HEK293 (cell line): ENCODE measurements at regions not wholly inside any gene's neighbourhood (a gene's known extent, or its start where the extent isn't known, plus 50 kb on each side); places are given as distances from the start of the nearest gene placed in this dataset.
A peak's percentile ranks its signal among the peaks of the same experiment; 100 is the strongest.

Experiments
- CTCF ChIA-PET: fragments of 350-600 bp; formaldehyde crosslinking; extraction: SDS; loops from one replicate; lab custom pipeline; 2021; ENCODE audit warnings: antibody characterized with exemption; lab: Yijun Ruan, JAX
- POLR2A ChIA-PET: fragments of 300-600 bp; formaldehyde crosslinking; extraction: SDS; loops from one replicate; lab custom pipeline; 2020; ENCODE audit warnings: antibody characterized with exemption, inconsistent platforms; lab: Yijun Ruan, JAX
- H3K27ac ChIP-seq: fragments of 200-500 bp; sonication (Bioruptor generic); 2 replicates; pipeline ENCODE4 v1.5.1; 2014; ENCODE audit warnings: low read depth, low read length, control low read depth, inconsistent platforms; ENCODE audit errors: extremely low read depth
- H3K36me3 ChIP-seq, 2 experiments: fragments of 200-500 bp in 1 of 2; sonication (Bioruptor generic) in 1 of 2; 1 replicate in 1 of 2; 2 replicates in 1 of 2; pipeline ENCODE4 v1.5.1; 2014 to 2017; ENCODE audit warnings: inconsistent platforms in 2 of 2, low read length in 2 of 2; ENCODE audit not compliant: control insufficient read depth in 2 of 2, insufficient read depth in 1 of 2
- H3K4me1 ChIP-seq: fragments of 200-500 bp; sonication (Bioruptor generic); 2 replicates; pipeline ENCODE4 v1.5.1; 2014; ENCODE audit warnings: mild to moderate bottlenecking, low read length, inconsistent platforms; ENCODE audit not compliant: control insufficient read depth, insufficient read depth
- H3K4me3 ChIP-seq: 2 replicates; pipeline ENCODE4 v1.5.1; 2011; ENCODE audit warnings: low read depth, mild to moderate bottlenecking, control low read depth, low read length, moderate library complexity
- H3K9me3 ChIP-seq: fragments of 200-500 bp; sonication (Bioruptor generic); 2 replicates; pipeline ENCODE4 v1.5.1; 2014; ENCODE audit warnings: low read depth, low read length, inconsistent platforms; ENCODE audit not compliant: control insufficient read depth, insufficient read depth
- FEZF1 ChIP-seq: fragments of 450-650 bp; formaldehyde crosslinking; IDR thresholded peaks from 2 replicates; pipeline ENCODE4 v1.5.1; 2016; ENCODE audit warnings: missing biosample characterization, missing genetic modification characterization
- GLI4 ChIP-seq: fragments of 450-650 bp; formaldehyde crosslinking; IDR thresholded peaks from 2 replicates; pipeline ENCODE4 v1.5.1; 2016; ENCODE audit warnings: missing biosample characterization, missing genetic modification characterization
- GLIS1 ChIP-seq: fragments of 450-650 bp; formaldehyde crosslinking; IDR thresholded peaks from 2 replicates; pipeline ENCODE4 v1.5.1; 2016; ENCODE audit warnings: missing biosample characterization, missing genetic modification characterization
- KLF7 ChIP-seq: fragments of 450-650 bp; formaldehyde crosslinking; IDR thresholded peaks from 2 replicates; pipeline ENCODE4 v1.5.1; 2016; ENCODE audit warnings: missing biosample characterization, missing genetic modification characterization, borderline replicate concordance
- MZF1 ChIP-seq: fragments of 450-650 bp; formaldehyde crosslinking; IDR thresholded peaks from 2 replicates; pipeline ENCODE4 v1.5.1; 2017; ENCODE audit warnings: missing biosample characterization, missing genetic modification characterization, borderline replicate concordance
- REPIN1 ChIP-seq: fragments of 450-650 bp; formaldehyde crosslinking; IDR thresholded peaks from 2 replicates; pipeline ENCODE4 v1.5.1; 2017; ENCODE audit warnings: missing biosample characterization, missing genetic modification characterization, low read depth
- SCRT2 ChIP-seq: fragments of 450-650 bp; formaldehyde crosslinking; IDR thresholded peaks from 2 replicates; pipeline ENCODE4 v1.5.1; 2016; ENCODE audit warnings: missing biosample characterization, missing genetic modification characterization
- SP3 ChIP-seq: fragments of 450-650 bp; formaldehyde crosslinking; IDR thresholded peaks from 2 replicates; pipeline ENCODE4 v1.5.1; 2016; ENCODE audit warnings: missing biosample characterization, missing genetic modification characterization
- SP7 ChIP-seq: fragments of 450-650 bp; formaldehyde crosslinking; IDR thresholded peaks from 2 replicates; pipeline ENCODE4 v1.5.1; 2016; ENCODE audit warnings: missing biosample characterization, missing genetic modification characterization
- YY1 ChIP-seq: fragments of 450-650 bp; formaldehyde crosslinking; IDR thresholded peaks from 2 replicates; pipeline ENCODE4 v1.5.1; 2018; ENCODE audit warnings: missing biosample characterization, missing genetic modification characterization
- ZBTB20 ChIP-seq: fragments of 450-650 bp; formaldehyde crosslinking; IDR thresholded peaks from 2 replicates; pipeline ENCODE4 v1.5.1; 2016; ENCODE audit warnings: missing biosample characterization, missing genetic modification characterization
- ZFP3 ChIP-seq: fragments of 450-650 bp; formaldehyde crosslinking; IDR thresholded peaks from 2 replicates; pipeline ENCODE4 v1.5.1; 2016; ENCODE audit warnings: low read depth, missing biosample characterization, missing genetic modification characterization
- ZNF112 ChIP-seq: fragments of 450-650 bp; formaldehyde crosslinking; IDR thresholded peaks from 2 replicates; pipeline ENCODE4 v1.5.0; 2017; ENCODE audit warnings: missing biosample characterization, missing genetic modification characterization
- ZNF138 ChIP-seq: fragments of 450-650 bp; formaldehyde crosslinking; IDR thresholded peaks from 2 replicates; pipeline ENCODE4 v1.5.1; 2016; ENCODE audit warnings: missing biosample characterization, missing genetic modification characterization, borderline replicate concordance
- ZNF2 ChIP-seq: fragments of 450-650 bp; formaldehyde crosslinking; IDR thresholded peaks from 2 replicates; pipeline ENCODE4 v1.5.1; 2016; ENCODE audit warnings: missing biosample characterization, missing genetic modification characterization
- ZNF211 ChIP-seq: fragments of 450-650 bp; formaldehyde crosslinking; IDR thresholded peaks from 2 replicates; pipeline ENCODE4 v1.5.1; 2016; ENCODE audit warnings: low read depth, missing biosample characterization, missing genetic modification characterization
- ZNF426 ChIP-seq: fragments of 450-650 bp; formaldehyde crosslinking; IDR thresholded peaks from 2 replicates; pipeline ENCODE4 v1.5.1; 2017; ENCODE audit warnings: missing biosample characterization, missing genetic modification characterization, mild to moderate bottlenecking, inconsistent platforms, moderate library complexity
- ZNF514 ChIP-seq: fragments of 450-650 bp; formaldehyde crosslinking; IDR thresholded peaks from 2 replicates; pipeline ENCODE4 v1.5.1; 2016; ENCODE audit warnings: missing biosample characterization, missing genetic modification characterization
- ZNF544 ChIP-seq: fragments of 450-650 bp; formaldehyde crosslinking; IDR thresholded peaks from 2 replicates; pipeline ENCODE4 v1.5.0; 2017; ENCODE audit warnings: missing biosample characterization, missing genetic modification characterization
- ZNF571 ChIP-seq: fragments of 450-650 bp; formaldehyde crosslinking; IDR thresholded peaks from 2 replicates; pipeline ENCODE4 v1.5.0; 2017; ENCODE audit warnings: missing biosample characterization, missing genetic modification characterization
- ZNF629 ChIP-seq: fragments of 450-650 bp; formaldehyde crosslinking; IDR thresholded peaks from 2 replicates; pipeline ENCODE4 v1.5.1; 2017; ENCODE audit warnings: missing biosample characterization, missing genetic modification characterization
- ZNF660 ChIP-seq: fragments of 450-650 bp; IDR thresholded peaks from 2 replicates; pipeline ENCODE4 v1.5.1; 2018; ENCODE audit warnings: missing biosample characterization, mild to moderate bottlenecking, missing genetic modification characterization
- ZNF701 ChIP-seq: fragments of 450-650 bp; formaldehyde crosslinking; IDR thresholded peaks from 2 replicates; pipeline ENCODE4 v1.5.1; 2016; ENCODE audit warnings: missing biosample characterization, missing genetic modification characterization
- ZNF707 ChIP-seq: fragments of 450-650 bp; formaldehyde crosslinking; IDR thresholded peaks from 2 replicates; pipeline ENCODE4 v1.5.1; 2016; ENCODE audit warnings: missing biosample characterization, missing genetic modification characterization
- ZNF791 ChIP-seq: fragments of 450-650 bp; formaldehyde crosslinking; IDR thresholded peaks from 2 replicates; pipeline ENCODE4 v1.5.1; 2016; ENCODE audit warnings: missing biosample characterization, missing genetic modification characterization
- ZSCAN30 ChIP-seq: fragments of 450-650 bp; IDR thresholded peaks from 2 replicates; pipeline ENCODE4 v1.5.1; 2018; ENCODE audit warnings: missing biosample characterization, mild to moderate bottlenecking, missing genetic modification characterization, moderate library complexity
- TF ChIP-seq, protein P1 (sequence below): fragments of 450-650 bp; formaldehyde crosslinking; IDR thresholded peaks from 2 replicates; pipeline ENCODE4 v1.5.1; 2017; ENCODE audit warnings: missing biosample characterization, missing genetic modification characterization
- TF ChIP-seq, protein P2 (sequence below): fragments of 450-650 bp; formaldehyde crosslinking; IDR thresholded peaks from 2 replicates; pipeline ENCODE4 v1.5.1; 2017; ENCODE audit warnings: missing biosample characterization, missing genetic modification characterization
- TF ChIP-seq, protein P3 (sequence below): fragments of 450-650 bp; formaldehyde crosslinking; IDR thresholded peaks from 2 replicates; pipeline ENCODE4 v1.5.1; 2016; ENCODE audit warnings: missing biosample characterization, missing genetic modification characterization
- TF ChIP-seq, protein P4 (sequence below): fragments of 450-650 bp; formaldehyde crosslinking; IDR thresholded peaks from 2 replicates; pipeline ENCODE4 v1.5.1; 2016; ENCODE audit warnings: missing biosample characterization, missing genetic modification characterization

DNA sequence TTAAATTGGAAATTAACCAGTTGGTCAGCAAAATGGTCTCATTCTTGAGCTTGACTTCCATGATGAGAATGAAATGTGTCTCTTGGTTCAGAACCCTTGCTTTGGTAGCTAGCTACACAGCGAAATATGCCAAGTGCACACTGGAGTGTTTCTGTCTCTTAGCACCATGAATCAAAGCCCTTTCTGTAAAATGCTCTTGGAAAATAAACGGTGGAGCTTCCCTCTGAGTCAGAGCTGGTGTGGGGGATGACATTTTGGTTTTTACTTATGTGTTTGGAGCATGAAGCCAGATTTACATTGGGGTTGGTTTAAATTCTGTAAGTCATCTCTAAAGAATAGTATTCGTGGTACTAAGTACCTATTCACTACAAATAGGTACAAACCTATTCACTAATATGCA, 85.1 kb upstream of the NANOGP8 start:
- H3K36me3 ChIP-seq = no peaks in the 10 kb centered on the region
- no peak overlapping the region for H3K27ac ChIP-seq
- POLR2A ChIA-PET = no interaction called here
- TF ChIP-seq ZNF707 (tag by site-specific recombination) = no peak
- TF ChIP-seq SP3 = no peak
- TF ChIP-seq GLI4 (tag by site-specific recombination) = no peak
- TF ChIP-seq ZNF211 = no peak
- no peak for TF ChIP-seq REPIN1
- no peak for TF ChIP-seq ZNF138 (tag by site-specific recombination)
- no peak for TF ChIP-seq ZFP3 (tag by site-specific recombination)
- no peak for TF ChIP-seq MZF1 (tag by site-specific recombination)
- TF ChIP-seq, protein P1, sequence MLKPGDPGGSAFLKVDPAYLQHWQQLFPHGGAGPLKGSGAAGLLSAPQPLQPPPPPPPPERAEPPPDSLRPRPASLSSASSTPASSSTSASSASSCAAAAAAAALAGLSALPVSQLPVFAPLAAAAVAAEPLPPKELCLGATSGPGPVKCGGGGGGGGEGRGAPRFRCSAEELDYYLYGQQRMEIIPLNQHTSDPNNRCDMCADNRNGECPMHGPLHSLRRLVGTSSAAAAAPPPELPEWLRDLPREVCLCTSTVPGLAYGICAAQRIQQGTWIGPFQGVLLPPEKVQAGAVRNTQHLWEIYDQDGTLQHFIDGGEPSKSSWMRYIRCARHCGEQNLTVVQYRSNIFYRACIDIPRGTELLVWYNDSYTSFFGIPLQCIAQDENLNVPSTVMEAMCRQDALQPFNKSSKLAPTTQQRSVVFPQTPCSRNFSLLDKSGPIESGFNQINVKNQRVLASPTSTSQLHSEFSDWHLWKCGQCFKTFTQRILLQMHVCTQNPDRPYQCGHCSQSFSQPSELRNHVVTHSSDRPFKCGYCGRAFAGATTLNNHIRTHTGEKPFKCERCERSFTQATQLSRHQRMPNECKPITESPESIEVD (tag by site-specific recombination) = no peak
- TF ChIP-seq ZSCAN30 (tag by site-specific recombination) = no peak
- no peak for TF ChIP-seq SCRT2
- TF ChIP-seq GLIS1 (tag by site-specific recombination) = no peak
- no peak for TF ChIP-seq ZNF701 (tag by site-specific recombination)
- no peak for TF ChIP-seq ZNF426 (tag by site-specific recombination)
- TF ChIP-seq, protein P2, sequence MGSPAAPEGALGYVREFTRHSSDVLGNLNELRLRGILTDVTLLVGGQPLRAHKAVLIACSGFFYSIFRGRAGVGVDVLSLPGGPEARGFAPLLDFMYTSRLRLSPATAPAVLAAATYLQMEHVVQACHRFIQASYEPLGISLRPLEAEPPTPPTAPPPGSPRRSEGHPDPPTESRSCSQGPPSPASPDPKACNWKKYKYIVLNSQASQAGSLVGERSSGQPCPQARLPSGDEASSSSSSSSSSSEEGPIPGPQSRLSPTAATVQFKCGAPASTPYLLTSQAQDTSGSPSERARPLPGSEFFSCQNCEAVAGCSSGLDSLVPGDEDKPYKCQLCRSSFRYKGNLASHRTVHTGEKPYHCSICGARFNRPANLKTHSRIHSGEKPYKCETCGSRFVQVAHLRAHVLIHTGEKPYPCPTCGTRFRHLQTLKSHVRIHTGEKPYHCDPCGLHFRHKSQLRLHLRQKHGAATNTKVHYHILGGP (tag by site-specific recombination) = no peak
- TF ChIP-seq ZBTB20 (tag by site-specific recombination) = no peak
- TF ChIP-seq ZNF112 (tag by site-specific recombination) = no peak
- no peak for TF ChIP-seq ZNF514
- TF ChIP-seq ZNF2 (tag by site-specific recombination) = no peak
- TF ChIP-seq ZNF544 (tag by site-specific recombination) = no peak
- no peaks in the 10 kb centered on the region; the same call in 1 of the 2 replicates for H3K4me1 ChIP-seq
- H3K4me3 ChIP-seq = no peak overlapping the region
- CTCF ChIA-PET = interaction anchor here (0.7 kb wide), 1 partner anchor 116 kb away, joined by 3 read pairs; no protein-coding TSS in a partner anchor
- H3K9me3 ChIP-seq = no peaks in the 10 kb centered on the region

DNA sequence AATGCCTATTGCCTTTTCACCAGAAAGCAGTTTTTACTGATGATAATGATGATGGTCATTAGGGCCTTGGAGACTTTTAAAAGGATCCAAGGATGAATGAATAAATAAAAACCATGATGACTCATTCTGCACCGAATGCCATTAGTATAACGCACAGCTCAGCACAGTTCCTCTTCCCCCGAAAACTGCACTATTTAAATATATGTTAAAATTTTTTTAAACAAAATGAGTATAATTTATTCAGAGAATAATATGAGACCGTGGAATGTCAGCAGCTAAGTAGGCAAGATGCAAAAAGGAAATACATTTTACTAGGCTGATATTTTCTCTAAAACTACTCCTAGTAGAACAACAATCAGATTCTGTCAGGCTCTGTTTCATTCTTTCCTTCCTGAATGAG, 83.4 kb upstream of the NANOGP8 start:
- Histone ChIP-seq H3K9me3 (no peaks in the 10 kb centered on the region), H3K4me3 (no peak overlapping the region), H3K36me3 (no peaks in the 10 kb centered on the region), H3K4me1 (no peaks in the 10 kb centered on the region), H3K27ac (no peak overlapping the region)
- ChIA-PET CTCF (no interaction called here), POLR2A (no interaction called here)
- TF ChIP-seq, protein P3, sequence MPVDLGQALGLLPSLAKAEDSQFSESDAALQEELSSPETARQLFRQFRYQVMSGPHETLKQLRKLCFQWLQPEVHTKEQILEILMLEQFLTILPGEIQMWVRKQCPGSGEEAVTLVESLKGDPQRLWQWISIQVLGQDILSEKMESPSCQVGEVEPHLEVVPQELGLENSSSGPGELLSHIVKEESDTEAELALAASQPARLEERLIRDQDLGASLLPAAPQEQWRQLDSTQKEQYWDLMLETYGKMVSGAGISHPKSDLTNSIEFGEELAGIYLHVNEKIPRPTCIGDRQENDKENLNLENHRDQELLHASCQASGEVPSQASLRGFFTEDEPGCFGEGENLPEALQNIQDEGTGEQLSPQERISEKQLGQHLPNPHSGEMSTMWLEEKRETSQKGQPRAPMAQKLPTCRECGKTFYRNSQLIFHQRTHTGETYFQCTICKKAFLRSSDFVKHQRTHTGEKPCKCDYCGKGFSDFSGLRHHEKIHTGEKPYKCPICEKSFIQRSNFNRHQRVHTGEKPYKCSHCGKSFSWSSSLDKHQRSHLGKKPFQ (tag by site-specific recombination) = no peak
- TF ChIP-seq YY1 (tag by site-specific recombination) (no peak), FEZF1 (tag by site-specific recombination) (peak; percentile 21; the same call in 1 of the 2 replicates), SP7 (0 out of 2 replicates have a peak, but pooled peaks have one; percentile 20), ZNF791 (tag by site-specific recombination) (no peak), ZNF112 (tag by site-specific recombination) (no peak), ZNF629 (tag by site-specific recombination) (no peak), MZF1 (tag by site-specific recombination) (no peak), KLF7 (tag by site-specific recombination) (no peak), ZNF571 (tag by site-specific recombination) (no peak), ZNF660 (0 out of 2 replicates have a peak, but pooled peaks have one; percentile 29)
- TF ChIP-seq, protein P4, sequence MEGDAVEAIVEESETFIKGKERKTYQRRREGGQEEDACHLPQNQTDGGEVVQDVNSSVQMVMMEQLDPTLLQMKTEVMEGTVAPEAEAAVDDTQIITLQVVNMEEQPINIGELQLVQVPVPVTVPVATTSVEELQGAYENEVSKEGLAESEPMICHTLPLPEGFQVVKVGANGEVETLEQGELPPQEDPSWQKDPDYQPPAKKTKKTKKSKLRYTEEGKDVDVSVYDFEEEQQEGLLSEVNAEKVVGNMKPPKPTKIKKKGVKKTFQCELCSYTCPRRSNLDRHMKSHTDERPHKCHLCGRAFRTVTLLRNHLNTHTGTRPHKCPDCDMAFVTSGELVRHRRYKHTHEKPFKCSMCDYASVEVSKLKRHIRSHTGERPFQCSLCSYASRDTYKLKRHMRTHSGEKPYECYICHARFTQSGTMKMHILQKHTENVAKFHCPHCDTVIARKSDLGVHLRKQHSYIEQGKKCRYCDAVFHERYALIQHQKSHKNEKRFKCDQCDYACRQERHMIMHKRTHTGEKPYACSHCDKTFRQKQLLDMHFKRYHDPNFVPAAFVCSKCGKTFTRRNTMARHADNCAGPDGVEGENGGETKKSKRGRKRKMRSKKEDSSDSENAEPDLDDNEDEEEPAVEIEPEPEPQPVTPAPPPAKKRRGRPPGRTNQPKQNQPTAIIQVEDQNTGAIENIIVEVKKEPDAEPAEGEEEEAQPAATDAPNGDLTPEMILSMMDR (tag by site-specific recombination) = no peak
- TF ChIP-seq, protein P1 (tag by site-specific recombination) = peak; percentile 70
